ENCODE measurements at regions not wholly inside any gene's neighbourhood (a gene's known extent, or its start where the extent isn't known, plus 50 kb on each side); places are given as distances from the start of the nearest gene placed in this dataset.

DNA sequence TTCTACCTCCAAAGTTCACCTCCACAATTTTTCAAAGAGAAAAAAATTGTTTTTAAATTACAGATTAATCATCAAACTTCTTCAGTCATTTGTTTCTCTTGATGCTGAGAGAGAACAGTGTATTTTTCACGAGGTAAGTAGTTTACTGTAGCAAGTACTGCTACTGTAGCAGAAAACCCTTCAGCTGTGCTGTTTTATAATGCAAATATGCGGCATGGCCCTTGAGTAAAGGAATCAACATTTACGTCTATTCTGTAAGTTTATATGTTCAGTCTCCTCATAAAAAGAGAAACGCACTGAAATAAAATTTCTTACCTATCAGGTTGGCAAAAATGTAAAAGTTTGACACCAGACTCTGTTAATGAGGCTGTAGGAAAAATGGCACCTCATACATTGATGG, 399.0 kb downstream of the NKX6-1 start:
- no peak for DNase-seq

DNA sequence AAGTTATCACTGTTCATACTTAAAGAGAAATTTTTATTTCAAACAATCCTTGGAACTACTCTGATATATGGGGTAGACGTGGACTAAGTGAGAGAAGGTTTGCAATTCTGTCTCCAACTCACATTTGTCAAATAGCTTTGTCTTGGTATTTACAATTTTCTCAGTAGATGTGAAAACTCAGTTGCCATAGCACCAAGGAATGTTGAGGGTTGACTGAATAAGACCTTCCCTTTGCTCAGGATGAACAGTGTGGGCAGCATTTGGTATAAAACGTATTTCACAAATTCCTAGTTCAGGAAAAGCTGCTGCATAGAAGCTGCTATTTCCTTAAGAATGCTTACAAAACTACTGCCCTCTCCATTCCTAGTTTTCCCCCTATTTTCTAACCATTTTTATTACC, 399.5 kb downstream of the NKX6-1 start:
- no peak for DNase-seq

DNA sequence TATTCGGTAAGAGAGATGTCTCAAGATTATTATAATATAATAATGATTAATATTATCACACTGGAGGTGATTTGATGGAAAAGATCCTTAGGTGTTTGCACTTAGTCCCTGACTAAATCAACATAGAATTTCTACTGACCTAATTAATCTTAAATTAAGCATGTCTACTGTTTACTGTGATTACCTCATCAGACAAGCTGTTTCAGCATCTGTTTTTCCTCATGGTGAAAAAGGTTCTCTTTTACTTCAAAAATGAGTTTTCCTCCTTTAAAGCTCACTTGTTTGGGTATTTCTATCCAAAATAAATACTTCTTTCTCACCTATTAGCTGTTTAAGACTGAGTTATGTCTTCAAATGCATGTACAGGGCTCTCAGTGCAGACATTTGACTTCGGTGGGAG, 407.8 kb downstream of the NKX6-1 start:
- DNase-seq, result no peak

DNA sequence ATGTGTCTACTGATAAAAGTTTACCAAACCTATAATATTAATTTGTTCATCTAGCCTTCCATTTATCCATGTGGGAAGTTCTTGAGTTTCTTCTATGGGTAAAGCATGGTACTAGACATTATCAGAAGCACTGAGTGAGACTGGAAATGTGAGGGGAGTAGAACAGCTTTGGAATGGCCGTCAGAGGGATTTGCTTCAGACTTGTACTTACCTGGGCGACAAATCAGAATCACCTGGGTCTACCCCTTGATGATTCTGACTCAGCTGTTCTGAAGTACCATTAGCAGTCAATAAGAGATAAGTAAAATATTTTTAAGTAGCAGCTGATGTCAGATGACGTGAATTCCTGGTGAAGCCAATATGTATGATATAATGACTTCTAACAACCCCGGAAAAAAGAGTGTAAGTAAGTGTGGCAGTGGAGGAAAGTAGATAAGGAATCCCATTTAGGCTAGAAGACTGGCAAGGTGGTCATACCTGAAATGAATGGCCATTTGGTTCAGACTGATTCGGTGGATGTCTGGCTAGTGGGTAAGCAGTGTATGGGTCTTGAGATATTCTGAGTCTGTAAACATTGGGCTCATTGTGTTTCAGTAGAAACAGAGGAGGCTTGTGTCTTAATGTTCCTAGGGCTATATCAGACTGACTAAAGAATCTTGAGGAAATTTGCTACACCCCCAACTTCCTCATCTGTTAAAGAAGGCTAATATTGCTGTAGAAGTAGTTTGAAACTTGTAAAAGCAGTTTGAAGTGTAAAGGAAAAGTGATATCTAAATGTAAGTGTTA, 409.2 kb downstream of the NKX6-1 start:
- DNase-seq, result no peak

DNA sequence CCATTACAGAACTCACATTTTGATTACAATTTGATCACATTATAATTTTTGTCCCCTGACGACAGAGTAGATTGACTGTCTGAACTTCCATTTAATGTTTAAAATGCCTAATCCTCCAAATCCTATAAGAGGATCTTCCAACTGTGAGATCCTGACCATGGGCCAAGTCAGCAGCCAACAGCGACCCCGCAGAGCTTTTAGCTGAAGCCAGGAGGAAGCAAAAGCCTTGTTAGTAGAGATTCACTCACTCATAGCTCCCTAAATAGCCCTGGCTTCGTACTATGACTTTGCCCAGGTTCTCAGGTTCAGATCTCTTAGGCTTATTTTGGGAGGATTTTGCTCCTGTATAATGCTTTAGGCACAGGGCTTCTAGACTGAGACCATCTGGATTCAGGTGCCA, 413.1 kb downstream of the NKX6-1 start:
- no peak for DNase-seq

DNA sequence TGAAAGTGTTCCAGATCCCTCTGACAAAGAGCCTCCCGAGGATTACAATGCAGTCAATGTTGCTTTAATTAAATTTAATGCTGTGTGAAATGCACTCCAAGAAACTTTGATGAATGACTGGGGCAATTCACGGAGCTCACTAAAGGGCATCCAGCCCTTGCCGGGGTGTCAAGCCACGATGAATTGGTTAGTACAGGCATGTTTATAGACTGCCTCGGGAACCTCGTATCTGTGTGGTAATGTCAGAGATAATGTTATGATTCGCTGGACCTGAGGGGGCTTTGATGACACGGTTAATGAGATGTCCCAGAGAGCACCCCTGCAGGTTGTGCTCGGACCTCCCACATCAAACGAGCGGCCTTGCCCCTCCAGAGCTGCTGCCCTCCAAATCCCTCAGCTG, 428.8 kb downstream of the NKX6-1 start:
- no peak for DNase-seq

DNA sequence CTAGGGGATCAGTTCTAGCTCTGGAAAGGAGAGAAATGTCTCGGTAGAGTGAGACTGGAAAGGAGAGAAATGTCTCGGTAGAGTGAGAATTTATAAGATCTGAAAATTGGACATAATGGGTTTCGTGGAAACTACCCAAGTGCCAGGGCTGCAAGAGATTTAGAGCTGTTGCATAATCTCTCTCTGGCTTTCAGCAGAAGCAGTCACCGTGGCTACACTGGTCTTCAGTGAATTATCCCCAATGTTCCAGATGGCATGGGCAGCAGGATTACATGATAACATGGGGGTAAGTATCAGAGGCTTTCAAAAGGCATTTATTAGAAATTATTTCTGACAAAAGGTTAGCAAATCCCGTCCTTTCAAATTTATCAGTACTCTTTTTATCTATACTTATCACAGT, 435.5 kb downstream of the NKX6-1 start:
- no peak for DNase-seq

DNA sequence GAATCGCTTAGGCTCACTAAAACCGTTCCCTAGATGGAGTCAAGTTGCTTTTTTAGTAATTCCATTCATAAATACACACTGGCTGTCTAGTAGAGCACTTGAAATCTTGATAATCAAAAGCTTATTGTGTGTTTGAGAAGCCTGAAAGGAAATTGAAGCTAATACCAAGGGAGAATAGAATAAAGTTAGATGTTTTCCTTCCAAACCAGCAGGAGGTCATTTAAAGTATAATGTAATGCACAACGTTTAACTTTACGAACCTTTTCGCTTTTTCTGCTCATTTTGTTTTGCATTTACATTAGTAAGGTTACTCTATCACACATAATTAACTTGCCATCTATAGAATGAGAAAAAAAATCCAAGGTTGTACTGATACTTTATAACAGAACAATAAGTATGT, 440.9 kb downstream of the NKX6-1 start:
- DNase-seq, result no peak

DNA sequence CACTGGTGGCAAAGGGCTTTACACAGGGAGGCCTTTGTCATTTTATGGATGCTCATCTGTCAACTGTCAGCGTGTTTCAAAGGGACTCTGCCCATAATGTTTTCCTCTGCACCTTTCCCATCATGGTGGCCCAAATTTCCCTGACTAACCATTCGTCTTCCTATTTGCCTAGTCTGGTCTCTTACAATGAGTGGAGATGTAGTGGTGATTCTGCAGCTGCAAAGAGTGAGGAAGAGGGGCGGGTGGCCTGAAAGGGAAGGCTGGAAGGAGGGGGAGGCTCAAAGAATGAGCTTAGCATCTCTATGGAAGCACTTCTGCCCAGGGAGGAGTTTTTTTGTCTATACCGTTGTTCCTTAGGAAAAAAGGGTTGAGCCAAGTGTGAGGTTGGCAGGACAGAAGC, 447.5 kb downstream of the NKX6-1 start:
- peak; percentile 37 for DNase-seq

DNA sequence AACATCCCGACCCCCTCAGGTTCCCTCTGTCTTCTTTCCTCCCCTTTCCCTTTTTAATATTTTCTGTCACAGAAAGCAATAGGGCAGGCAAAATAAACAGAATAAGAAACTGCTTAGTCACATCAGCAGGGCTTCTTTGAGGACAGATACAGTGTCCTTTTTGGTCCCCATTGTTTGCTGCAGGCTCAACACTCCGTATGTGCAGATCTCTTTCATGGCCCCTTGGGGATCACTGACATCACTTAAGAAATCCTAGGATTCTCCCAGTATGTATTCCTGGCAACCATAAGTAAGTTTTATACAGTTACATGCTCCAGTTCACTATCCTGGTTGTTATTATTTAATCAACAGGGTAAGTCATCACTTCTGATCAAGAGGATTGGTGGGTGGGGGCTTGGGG, 448.0 kb downstream of the NKX6-1 start:
- DNase-seq, result no peak

DNA sequence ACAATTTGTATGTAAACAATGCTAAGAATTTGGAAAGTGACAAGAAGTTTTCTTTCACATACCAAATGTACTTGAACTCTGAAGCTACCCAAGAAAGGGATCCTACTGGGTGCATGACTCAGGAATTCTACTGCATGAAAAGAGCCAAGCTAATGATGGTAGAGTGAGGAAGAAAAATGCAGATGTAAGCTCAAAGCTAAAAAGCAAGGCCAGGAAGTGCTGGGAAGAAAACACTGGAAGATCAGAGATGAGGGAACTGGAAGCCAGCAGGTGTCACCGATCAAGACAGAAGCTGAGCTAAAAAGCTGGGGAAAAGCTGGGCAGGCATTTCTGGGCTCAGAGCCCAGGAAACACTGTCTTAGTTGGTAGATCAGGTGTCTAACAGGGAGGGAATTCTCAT, 449.1 kb downstream of the NKX6-1 start:
- no peak for DNase-seq

DNA sequence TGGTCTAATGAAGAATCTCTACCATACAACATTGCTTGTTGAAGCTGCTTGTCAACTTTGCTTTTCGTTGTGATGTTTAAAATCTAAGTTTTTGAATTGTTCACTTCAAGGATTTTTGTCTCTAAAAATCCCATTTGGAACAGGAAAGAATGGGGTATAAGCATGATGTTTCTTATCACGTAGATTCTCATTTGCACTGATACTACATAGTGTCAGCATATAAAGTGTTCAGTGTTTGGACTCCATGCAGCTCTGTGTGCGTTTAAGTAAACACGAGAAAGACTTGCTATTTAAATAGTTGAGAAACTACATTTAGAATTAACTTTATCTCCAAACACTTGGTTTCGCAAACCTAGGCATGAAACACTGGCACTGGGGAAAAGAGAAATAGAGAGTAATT, 452.5 kb downstream of the NKX6-1 start:
- no peak for DNase-seq

DNA sequence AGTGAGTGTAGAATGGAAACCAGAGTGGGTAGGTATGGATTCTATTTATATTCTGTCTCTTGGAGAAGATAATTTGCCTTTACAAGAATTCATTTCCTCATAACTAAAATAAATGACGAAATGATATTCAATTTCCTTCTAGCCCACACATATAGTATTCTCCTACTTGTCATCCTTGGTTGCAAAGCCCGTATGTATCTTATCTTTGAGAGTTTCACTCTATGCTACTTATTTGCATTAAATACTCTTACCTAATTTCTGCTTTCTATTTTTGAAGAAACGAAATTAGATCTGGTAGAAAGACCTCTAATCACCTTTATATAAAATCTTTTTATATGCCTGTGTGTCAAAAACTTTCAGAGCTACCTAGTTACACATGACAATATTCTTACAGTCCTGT, 457.7 kb downstream of the NKX6-1 start:
- DNase-seq, result no peak

DNA sequence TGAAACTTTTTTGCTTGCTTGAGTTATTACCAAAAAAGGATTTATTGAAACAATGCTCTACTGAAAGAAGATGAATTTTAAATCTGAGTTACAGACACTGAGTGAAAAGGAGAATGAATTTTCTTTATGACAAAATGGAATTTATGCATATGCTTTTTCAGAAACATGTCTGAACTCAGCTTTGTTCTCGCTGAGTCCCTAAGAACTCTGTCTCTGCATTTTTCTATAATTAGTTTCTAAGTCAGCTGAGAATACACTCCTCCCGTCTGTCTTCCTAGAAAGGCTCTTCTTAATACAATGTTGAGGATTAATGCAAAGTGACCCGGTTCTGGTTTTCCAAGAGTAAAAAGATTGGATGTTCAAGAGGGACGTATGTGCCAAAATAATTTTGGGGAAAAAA, 463.5 kb downstream of the NKX6-1 start:
- DNase-seq, result no peak

DNA sequence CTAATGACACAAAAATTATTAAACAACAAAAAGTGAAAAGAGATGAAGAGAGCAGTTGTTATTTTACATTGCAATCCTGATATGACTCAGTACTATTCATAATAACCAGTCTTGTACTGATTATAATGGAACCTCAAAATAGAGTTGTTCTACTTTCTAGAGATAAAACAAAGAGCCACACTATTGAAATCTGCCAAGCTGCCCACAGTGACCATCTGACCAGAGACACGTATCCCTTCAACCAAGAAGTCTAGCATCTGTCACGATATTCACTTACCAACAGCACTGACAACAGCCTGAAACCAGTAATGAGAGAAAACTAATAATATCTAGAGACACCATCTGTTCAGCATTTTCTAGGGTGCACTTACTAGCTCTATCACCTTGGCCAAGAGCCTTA, 466.7 kb downstream of the NKX6-1 start:
- no peak for DNase-seq

DNA sequence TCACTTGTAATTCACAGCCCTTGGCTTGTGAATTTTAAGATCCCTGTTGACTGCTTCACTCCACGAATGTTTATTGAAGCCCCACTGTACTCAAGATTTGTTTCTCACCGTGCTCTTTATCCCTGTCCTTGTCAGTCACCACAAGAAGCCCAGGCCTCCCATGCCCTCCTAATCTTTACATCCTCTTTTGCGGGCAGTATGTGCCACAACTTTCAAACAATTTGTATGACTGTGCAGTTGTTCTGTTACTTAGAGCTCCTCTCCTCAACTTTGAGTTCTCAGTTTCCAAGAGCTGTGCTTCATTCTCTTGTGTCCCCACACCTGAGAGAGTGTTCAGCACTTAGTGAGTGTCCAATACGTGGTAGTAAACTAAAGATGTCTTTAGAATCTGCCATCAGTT, 467.7 kb downstream of the NKX6-1 start:
- DNase-seq, result no peak

DNA sequence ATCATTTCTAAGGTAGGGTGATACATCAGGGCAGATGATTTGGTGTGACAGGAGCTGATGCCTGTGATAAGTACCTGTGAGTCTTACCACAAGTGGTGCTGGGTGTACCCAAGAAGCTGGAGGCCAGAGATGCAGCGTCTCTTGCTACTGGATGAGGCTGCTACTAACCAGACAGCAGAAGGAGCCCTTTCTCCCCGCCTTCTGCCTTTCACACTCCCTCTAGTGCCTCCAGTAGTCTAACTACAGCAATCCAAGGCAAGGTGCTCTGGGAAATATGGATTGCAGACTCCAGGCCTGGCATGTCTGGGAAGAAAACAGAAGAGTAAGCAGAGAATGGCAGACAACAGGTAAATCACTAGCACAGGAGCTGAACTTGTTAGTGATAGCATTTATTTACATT, 470.8 kb downstream of the NKX6-1 start:
- DNase-seq, result no peak

DNA sequence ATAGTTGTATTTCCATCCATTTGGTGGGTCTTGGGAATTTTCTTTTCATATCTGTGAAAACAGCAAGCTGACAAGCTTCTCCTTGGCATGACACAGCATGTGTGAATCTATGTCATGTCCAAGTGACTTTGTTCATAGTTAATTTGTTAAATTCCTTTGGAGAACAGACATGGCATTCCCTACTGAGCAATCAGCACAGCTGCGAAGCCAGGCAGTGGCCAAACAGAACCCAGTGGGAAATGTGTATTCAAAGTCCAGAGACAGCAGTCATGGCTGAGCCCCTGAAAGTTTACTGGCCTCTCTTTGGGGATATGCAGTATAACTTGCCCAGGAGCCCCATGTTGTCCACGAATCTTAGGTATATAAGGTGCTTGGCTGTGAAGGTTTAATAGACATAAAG, 474.7 kb downstream of the NKX6-1 start:
- no peak for DNase-seq

DNA sequence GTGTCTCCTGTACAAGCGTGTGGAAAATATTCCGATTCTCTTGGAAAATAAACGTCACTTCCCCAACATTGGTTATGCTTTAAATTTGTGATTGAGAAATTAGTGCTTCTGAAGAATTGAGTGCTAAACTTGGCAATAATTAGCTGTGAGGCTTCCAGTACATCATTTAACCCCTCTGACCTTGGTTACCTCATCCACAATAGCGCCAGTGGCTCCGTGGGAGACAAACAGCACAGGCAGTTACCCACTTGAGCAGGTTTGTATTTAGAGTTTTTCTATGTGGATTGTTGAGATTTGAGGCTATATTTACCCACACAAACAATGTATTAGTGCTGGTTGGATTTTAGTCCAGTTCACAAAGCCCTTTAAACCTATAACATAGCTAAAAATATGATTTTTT, 476.5 kb downstream of the NKX6-1 start:
- no peak for DNase-seq

DNA sequence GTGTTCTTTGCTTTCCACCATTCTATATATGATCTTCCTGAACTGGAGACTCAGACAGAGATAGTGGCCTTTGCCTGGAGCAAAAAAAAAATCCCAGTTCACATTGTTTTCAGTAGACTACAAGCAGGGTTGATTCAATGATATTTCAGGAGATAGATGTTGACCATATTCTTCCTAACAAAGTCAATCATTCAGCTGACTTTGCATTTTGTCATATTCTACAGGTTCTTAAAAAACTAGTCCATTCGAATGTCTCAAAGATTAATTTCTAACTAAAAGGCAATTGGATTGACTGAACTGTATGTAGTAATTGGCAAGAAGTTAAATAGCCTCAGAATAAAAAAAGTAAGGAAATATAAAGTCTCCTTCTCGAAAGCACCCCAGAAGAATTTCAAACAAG, 479.5 kb downstream of the NKX6-1 start:
- DNase-seq, result no peak

DNA sequence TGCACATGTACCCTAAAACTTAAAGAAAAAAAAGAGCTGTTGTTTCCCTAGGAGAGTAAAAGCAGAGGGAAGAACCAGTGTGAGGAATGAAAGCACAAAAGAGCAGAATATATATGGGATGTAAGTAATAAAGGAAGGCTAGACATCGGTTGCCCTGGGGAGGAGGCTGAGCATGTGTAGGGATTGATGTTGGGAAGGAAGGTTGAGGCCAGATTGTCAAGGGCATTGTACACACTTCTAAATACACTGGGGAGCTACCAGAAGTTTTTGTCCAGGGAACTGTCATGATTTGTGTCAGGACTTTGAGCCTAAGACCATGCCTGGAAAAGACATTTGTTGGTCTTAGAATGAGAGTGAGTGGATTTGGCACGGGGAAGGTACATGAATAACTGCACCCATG, 467.1 kb downstream of the GPAT3 start:
- DNase-seq, result no peak

DNA sequence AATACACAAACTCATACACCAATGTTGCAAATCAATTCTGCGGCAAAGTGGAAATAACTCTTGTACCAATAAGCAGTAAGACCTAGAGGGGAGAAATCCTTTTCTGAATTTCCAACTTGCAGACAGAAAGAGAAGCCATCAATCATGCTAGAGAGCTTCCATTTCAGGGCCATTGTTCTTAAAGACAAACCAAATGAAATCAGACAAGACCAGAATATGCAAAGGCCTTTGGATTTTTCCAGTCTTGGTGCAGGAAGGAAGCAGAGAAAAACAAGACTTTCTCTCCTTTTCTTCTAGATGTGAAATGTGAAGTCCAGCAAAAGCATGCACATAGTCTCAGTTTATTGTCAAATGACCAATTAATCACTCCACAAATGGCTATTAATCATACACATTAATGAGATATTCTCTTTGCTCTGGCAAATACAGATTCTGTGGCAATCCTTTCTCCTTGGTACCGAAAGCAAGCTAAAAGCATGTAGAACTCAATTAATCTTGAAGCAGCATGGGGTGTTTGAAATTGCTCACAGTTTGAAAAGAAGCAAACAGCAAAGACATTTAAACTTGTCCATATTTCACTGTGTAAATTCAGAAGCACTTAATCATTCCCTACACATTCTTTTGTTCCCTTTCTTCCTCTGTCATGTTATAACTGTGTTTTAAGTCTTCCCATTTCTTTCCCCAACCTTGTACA, 466.1 kb downstream of the GPAT3 start:
- no peak for DNase-seq

DNA sequence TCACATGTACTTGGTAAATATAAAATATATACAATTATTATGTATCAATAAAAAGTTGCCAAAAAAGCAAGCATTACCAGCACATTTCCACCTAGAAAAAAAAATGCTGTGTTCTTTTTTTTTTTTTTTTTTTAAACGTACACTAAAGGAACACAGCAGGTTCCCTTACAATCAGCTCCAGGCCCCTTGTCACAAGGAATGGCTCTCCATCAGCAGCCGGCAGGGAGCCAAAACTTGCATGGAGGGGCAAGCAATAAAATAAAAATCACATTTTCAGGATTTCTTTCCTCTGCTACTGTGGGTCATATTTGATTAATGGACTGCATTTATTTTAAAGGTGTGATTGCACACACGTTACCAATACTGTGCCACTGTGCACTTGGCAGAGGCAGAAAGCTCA, 460.3 kb downstream of the GPAT3 start:
- DNase-seq, result no peak

DNA sequence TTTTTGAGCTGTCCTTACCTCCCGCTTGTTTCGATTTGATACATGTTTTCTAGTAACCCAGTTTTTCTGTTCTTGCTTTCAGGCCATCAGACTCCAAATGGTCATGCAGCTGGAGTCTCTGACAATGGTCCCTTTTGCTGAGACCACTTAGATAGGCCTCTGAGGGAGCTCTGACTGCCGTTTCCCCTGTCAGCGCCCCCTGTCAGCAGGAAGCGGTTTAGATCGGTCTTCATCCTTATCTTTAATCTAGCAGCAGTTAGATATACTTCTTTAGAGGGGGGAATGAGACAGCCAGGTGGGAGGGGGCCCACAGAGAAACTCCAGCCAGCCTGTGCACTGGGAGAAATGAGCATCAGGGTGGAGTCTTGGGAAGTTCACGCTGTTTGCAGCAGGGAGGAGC, 457.9 kb downstream of the GPAT3 start:
- DNase-seq, result no peak

DNA sequence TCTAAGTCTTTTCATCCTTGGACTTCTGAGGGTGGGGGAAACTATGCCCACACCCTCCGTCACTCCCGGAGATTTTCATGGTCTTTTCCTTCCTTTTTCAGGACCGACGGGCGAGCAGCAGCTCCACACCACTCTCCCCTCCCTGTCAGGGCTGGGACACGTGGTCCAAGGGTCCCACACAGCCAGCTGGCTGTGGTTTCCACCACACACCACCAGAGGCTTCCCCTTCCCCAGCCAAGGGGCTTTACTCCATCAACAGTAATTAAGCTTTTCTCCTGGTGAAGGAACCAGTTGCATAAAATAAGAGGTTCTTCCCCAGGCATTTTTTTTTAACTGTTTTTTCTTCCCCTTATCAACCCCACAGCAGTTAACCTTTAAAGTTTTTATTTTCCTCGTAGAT, 453.9 kb downstream of the GPAT3 start:
- DNase-seq, result no peak

Data from NCI-H774 (cell line).